ENCODE measurements at regions not wholly inside any gene's neighbourhood (a gene's known extent, or its start where the extent isn't known, plus 50 kb on each side); places are given as distances from the start of the nearest gene placed in this dataset.

DNA sequence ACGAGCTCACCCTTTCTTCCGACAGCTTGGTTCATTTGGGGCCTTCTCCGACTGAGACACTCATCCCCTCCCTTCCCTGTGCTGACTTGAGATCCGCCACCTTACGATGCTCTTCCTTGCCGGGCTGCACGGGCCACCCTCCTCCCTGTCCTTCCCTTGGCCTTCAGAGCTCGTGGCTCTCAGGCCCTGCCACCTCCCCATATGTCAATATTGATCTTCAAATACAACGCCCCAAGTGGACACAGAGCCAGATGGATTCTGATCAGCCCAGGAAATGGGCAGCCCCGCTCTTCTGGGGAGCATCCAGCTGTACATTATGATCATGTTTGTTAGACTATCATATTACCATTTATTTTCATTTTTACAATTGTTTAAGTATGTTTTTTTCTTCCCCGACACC is 812.8 kb downstream of the TBC1D22A start:
- Histone ChIP-seq H3K9me3 (ENCODE audit: insufficient read depth, low read length) (no peaks in the 10 kb centered on the region), H3K79me2 (ENCODE audit: insufficient read depth, low read length) (no peaks in the 10 kb centered on the region), H4K20me1 (ENCODE audit: low read depth, low read length) (no peaks in the 10 kb centered on the region), H3K9me2 (replicated peaks; ENCODE audit: insufficient read depth, low read length) (no peaks in the 10 kb centered on the region), H2AFZ (ENCODE audit: low read depth, low read length, severe bottlenecking) (no peak overlapping the region), H3K4me2 (ENCODE audit: low read depth, low read length, poor library complexity, severe bottlenecking) (no peak overlapping the region), H3K36me3 (ENCODE audit: low read length) (no peaks in the 10 kb centered on the region), H3K9ac (ENCODE audit: low read length) (no peak overlapping the region), H3K27ac (ENCODE audit: low read depth, low read length) (no peak overlapping the region), H3K27me3 (ENCODE audit: low read length) (no peaks in the 10 kb centered on the region; the same call in 1 of the 2 replicates), H3K4me3 (ENCODE audit: insufficient read depth, low read length, poor library complexity, severe bottlenecking) (no peak overlapping the region), H3F3A (ENCODE audit: insufficient read depth) (no peaks in the 10 kb centered on the region)
- no peak for TF ChIP-seq EZH2phosphoT487 (conservative IDR thresholded peaks at IDR 0.05; ENCODE audit: low read length)
- TF ChIP-seq CTCF (IDR thresholded peaks at IDR 0.05; ENCODE audit: insufficient read depth, low read length, poor library complexity, severe bottlenecking) = no peak

- H2AFZ ChIP-seq (ENCODE audit: low read depth, low read length, severe bottlenecking) = no peak overlapping the region
- H3K27me3 ChIP-seq (ENCODE audit: low read length) = no peaks in the 10 kb centered on the region; the same call in 1 of the 2 replicates
- no peaks in the 10 kb centered on the region for H3F3A ChIP-seq (ENCODE audit: insufficient read depth)
- no peaks in the 10 kb centered on the region for H3K9me2 ChIP-seq (replicated peaks; ENCODE audit: insufficient read depth, low read length)
- no peak overlapping the region for H3K9ac ChIP-seq (ENCODE audit: low read length)
- no peak overlapping the region for H3K4me2 ChIP-seq (ENCODE audit: low read depth, low read length, poor library complexity, severe bottlenecking)
- H3K79me2 ChIP-seq (ENCODE audit: insufficient read depth, low read length) = no peaks in the 10 kb centered on the region
- H3K27ac ChIP-seq (ENCODE audit: low read depth, low read length) = no peak overlapping the region
- H3K36me3 ChIP-seq (ENCODE audit: low read length) = no peaks in the 10 kb centered on the region
- H3K9me3 ChIP-seq (ENCODE audit: insufficient read depth, low read length) = no peaks in the 10 kb centered on the region
- no peaks in the 10 kb centered on the region for H4K20me1 ChIP-seq (ENCODE audit: low read depth, low read length)
- no peak for TF ChIP-seq EZH2phosphoT487 (conservative IDR thresholded peaks at IDR 0.05; ENCODE audit: low read length)
- no peak for TF ChIP-seq CTCF (IDR thresholded peaks at IDR 0.05; ENCODE audit: insufficient read depth, low read length, poor library complexity, severe bottlenecking)
- no peak overlapping the region for H3K4me3 ChIP-seq (ENCODE audit: insufficient read depth, low read length, poor library complexity, severe bottlenecking)
Measured at GRCh38 chr22:47574556-47574955, 812.1 kb downstream of the TBC1D22A start.

GRCh38 chr22:47573141-47573540 is 810.7 kb downstream of the TBC1D22A start:
- no peaks in the 10 kb centered on the region; the same call in 1 of the 2 replicates for H3K27me3 ChIP-seq (ENCODE audit: low read length)
- no peaks in the 10 kb centered on the region for H3F3A ChIP-seq (ENCODE audit: insufficient read depth)
- TF ChIP-seq CTCF (IDR thresholded peaks at IDR 0.05; ENCODE audit: insufficient read depth, low read length, poor library complexity, severe bottlenecking) (no peak), EZH2phosphoT487 (conservative IDR thresholded peaks at IDR 0.05; ENCODE audit: low read length) (no peak)

More at GRCh38 chr22:47573141-47573540, 810.7 kb downstream of the TBC1D22A start:
- Histone ChIP-seq H2AFZ (ENCODE audit: low read depth, low read length, severe bottlenecking) (no peak overlapping the region), H3K9me2 (replicated peaks; ENCODE audit: insufficient read depth, low read length) (no peaks in the 10 kb centered on the region), H3K79me2 (ENCODE audit: insufficient read depth, low read length) (no peaks in the 10 kb centered on the region), H3K27ac (ENCODE audit: low read depth, low read length) (no peak overlapping the region), H4K20me1 (ENCODE audit: low read depth, low read length) (no peaks in the 10 kb centered on the region), H3K4me3 (ENCODE audit: insufficient read depth, low read length, poor library complexity, severe bottlenecking) (no peak overlapping the region), H3K4me2 (ENCODE audit: low read depth, low read length, poor library complexity, severe bottlenecking) (no peak overlapping the region), H3K9me3 (ENCODE audit: insufficient read depth, low read length) (no peaks in the 10 kb centered on the region), H3K9ac (ENCODE audit: low read length) (no peak overlapping the region), H3K36me3 (ENCODE audit: low read length) (no peaks in the 10 kb centered on the region)
